Pancreas (tissue), 10 donors: ENCODE measurements at regions not wholly inside any gene's neighbourhood (a gene's known extent, or its start where the extent isn't known, plus 50 kb on each side); places are given as distances from the start of the nearest gene placed in this dataset.

Experiments
- ATAC-seq, 4 donors: fragments of 200-7000 bp; cut with Tn5 transposase; one replicate each; pipeline versions ENCODE4 v1.8.0 to v1.9.1; 2020; ENCODE audit warnings: mild to moderate bottlenecking in 4 of 4, moderate library complexity in 4 of 4
- DNase-seq, 6 donors: peaks; one replicate each; pipeline ENCODE4 v3.0.0-alpha.2; 2020
- FAIRE-seq: peaks from 2 replicates; lab custom pipeline; 2012; peaks lifted over from hg19 to GRCh38; lab: Jason Lieb, UNC
- H3K27ac ChIP-seq, 4 donors: fragments of 200-600 bp; sonication (generic); 1 replicate in 3 of 4; 2 replicates in 1 of 4; pipeline versions ENCODE4 v1.5.0 to v1.8.0; 2020
- H3K27me3 ChIP-seq, 4 donors: fragments of 200-600 bp; one replicate each; pipeline ENCODE4 v1.8.0; 2021
- H3K36me3 ChIP-seq, 3 donors: fragments of 200-600 bp; sonication (generic) in 1 of 3; one replicate each; pipeline versions ENCODE4 v1.5.0 to v1.8.0; 2020 to 2021
- H3K4me1 ChIP-seq, 3 donors: fragments of 200-600 bp; one replicate each; pipeline ENCODE4 v1.8.0; 2021
- H3K4me3 ChIP-seq, 4 donors: fragments of 200-600 bp; sonication (generic) in 2 of 4; one replicate each; pipeline versions ENCODE4 v1.5.0 to v1.8.0; 2020 to 2021
- H3K9me3 ChIP-seq, 4 donors: fragments of 200-600 bp; one replicate each; pipeline ENCODE4 v1.8.0; 2021
- WGBS, 2 donors: extraction: QIAGEN DNeasy Blood & Tissue Kit; methylation state at CpG; one replicate each; pipeline ENCODE4 v1.1.7; 2013; 5-methylcytosine and 5-hydroxymethylcytosine counted together
- intact Hi-C, 3 donors: fragments of 100-400 bp; cut with DNase I; formaldehyde crosslinking; loops; one replicate each; pipeline versions ENCODE4 v1.11.1 to v1.14.2; 2022
- TF ChIP-seq, protein P1 (sequence below), 4 donors: fragments of 200-600 bp; sonication (generic) in 3 of 4; IDR thresholded peaks; one replicate each; pipeline versions ENCODE4 v1.5.0 to v1.8.0; 2021; ENCODE audit warnings: antibody characterized with exemption in 4 of 4
- donor health status: healthy with polysubstance abuse.
- donor health status: DM: no; HTN: no; CAD: no; lungs with moderate emphysema.
- donor health status: DM: no; HTN: no; CAD: no.
- donor health status: control.
- donor health status: control.
- donor health status: Bipolar disorder and iron deficiency.
- donor health status: DM: yes; HTN: yes; CAD: no.
- donor health status: DM: no; HTN: no; CAD: no.
- donor health status: DM: no; HTN: no; CAD: no.
- donor health status: DM: yes; HTN: yes; CAD: no.

DNA sequence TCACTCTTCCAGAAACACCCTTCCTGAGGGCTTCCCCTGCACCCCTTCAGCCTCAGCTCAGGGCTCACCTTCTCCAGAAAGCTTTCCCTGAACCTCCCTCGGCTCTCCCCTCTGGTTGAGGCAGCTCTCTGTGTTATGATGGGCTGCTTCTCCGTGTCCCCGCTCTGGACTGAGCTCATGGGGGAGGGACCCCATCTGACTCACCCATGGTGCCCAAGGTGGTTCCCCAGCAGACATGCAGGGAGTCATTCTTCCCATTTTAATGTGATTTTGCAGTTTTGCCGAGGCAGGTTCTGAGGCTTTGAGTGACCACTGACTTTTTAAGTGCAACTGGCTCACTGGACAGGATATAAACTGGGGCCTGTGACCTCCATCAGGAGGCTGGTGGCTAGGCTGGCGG is 495.1 kb downstream of the TBC1D22A start:
- intact Hi-C loops: no loop called here
- WGBS, 2 donors: 50 to 60% methylated on average over 5 of the region's 5 CpGs
- TF ChIP-seq, protein P1, sequence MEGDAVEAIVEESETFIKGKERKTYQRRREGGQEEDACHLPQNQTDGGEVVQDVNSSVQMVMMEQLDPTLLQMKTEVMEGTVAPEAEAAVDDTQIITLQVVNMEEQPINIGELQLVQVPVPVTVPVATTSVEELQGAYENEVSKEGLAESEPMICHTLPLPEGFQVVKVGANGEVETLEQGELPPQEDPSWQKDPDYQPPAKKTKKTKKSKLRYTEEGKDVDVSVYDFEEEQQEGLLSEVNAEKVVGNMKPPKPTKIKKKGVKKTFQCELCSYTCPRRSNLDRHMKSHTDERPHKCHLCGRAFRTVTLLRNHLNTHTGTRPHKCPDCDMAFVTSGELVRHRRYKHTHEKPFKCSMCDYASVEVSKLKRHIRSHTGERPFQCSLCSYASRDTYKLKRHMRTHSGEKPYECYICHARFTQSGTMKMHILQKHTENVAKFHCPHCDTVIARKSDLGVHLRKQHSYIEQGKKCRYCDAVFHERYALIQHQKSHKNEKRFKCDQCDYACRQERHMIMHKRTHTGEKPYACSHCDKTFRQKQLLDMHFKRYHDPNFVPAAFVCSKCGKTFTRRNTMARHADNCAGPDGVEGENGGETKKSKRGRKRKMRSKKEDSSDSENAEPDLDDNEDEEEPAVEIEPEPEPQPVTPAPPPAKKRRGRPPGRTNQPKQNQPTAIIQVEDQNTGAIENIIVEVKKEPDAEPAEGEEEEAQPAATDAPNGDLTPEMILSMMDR (IDR thresholded peaks at IDR 0.05): no peak
- Histone ChIP-seq H3K4me1 (no peaks in the 10 kb centered on the region), H3K27ac (no peak overlapping the region), H3K9me3 (no peaks in the 10 kb centered on the region), H3K27me3 (no peaks in the 10 kb centered on the region), H3K4me3 (no peak overlapping the region), H3K36me3 (no peaks in the 10 kb centered on the region)
- ATAC-seq: no peak
- no peak for FAIRE-seq
- DNase-seq: no peak

DNA sequence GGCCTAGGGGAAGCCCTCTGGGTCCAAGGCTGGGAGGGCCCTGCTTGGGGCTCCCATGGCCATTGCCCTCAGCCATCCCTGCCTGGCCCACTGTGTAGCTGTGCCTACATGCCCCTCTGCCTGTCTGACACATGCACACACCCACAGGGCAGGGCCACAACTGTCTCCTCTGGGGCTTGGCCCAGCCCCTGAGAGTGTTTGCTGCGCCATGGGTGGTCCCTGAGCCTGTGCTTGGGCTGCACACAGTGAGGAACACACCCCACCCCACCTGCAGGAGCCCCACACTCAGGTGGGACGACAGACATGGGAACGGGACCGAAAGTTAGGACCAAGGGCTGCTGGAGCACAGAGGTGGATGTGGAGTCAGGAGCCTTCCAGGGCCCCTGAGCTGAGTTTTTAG is 489.5 kb downstream of the TBC1D22A start:
- no peak overlapping the region for H3K27ac ChIP-seq
- DNase-seq (no peak), ATAC-seq (no peak), FAIRE-seq (no peak)
- no peak overlapping the region for H3K4me3 ChIP-seq
- no peaks in the 10 kb centered on the region for H3K4me1 ChIP-seq
- intact Hi-C loops: no loop called here
- TF ChIP-seq, protein P1 (IDR thresholded peaks at IDR 0.05): no peak
- H3K9me3 ChIP-seq: no peaks in the 10 kb centered on the region
- no peaks in the 10 kb centered on the region for H3K27me3 ChIP-seq
- no peaks in the 10 kb centered on the region for H3K36me3 ChIP-seq
- 69 to 89% methylated on average over 4 of the region's 4 CpGs for WGBS, 2 donors

GRCh38 chr22:47250995-47251765 is 488.7 kb downstream of the TBC1D22A start:
- WGBS, 2 donors: 83 to 85% methylated on average over 12 of the region's 12 CpGs
- Histone ChIP-seq H3K27ac (no peak overlapping the region), H3K27me3 (no peaks in the 10 kb centered on the region), H3K4me3 (no peak overlapping the region), H3K4me1 (no peaks in the 10 kb centered on the region), H3K9me3 (no peaks in the 10 kb centered on the region), H3K36me3 (no peaks in the 10 kb centered on the region)
- no peak for FAIRE-seq
- no peak for DNase-seq
- intact Hi-C loops: no loop called here
- ATAC-seq: no peak
- TF ChIP-seq, protein P1 (IDR thresholded peaks at IDR 0.05): no peak

DNA sequence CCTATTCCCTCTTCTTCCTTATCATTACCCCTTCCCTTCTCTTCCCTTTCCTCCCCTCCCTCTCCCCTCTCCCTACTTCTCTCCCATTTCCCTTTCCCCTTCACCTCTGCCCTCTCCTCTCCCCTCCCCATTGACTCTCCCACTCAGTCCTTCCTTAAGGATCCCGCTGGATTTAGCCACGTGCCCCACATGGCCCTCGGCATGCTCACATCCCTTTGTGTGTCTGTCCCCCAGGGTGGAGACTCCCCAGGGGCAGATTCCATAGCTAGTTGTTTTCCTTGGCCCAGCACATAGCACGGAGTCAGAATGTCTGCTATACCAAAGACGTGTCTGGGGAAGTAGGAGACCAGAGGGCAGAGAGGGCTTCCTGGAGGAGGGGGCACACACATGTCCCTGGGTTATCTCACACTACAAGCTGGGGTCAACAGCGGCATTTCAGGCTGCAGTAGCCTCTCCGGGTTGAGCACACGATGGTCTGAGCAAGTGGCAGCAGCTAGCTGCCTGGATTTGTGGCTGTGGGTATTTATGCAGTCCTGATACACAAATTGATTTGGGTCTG is 487.0 kb downstream of the TBC1D22A start:
- H3K27ac ChIP-seq: no peak overlapping the region

More for the DNA sequence above, 487.0 kb downstream of the TBC1D22A start:
- no peaks in the 10 kb centered on the region for H3K27me3 ChIP-seq
- 48 to 57% methylated on average over 8 of the region's 8 CpGs for WGBS, 2 donors
- FAIRE-seq (no peak), DNase-seq (no peak), ATAC-seq (no peak)
- TF ChIP-seq, protein P1 (IDR thresholded peaks at IDR 0.05): no peak
- no peaks in the 10 kb centered on the region for H3K9me3 ChIP-seq
- H3K36me3 ChIP-seq: no peaks in the 10 kb centered on the region
- intact Hi-C loops: no loop called here
- H3K4me3 ChIP-seq: no peak overlapping the region
- no peaks in the 10 kb centered on the region for H3K4me1 ChIP-seq
